Caco-2 (cell line): ENCODE measurements at regions not wholly inside any gene's neighbourhood (a gene's known extent, or its start where the extent isn't known, plus 50 kb on each side); places are given as distances from the start of the nearest gene placed in this dataset.

Experiments
- BruUV-seq: library from RNA; stranded (reverse); fragments of 400-500 nt; replicated peaks from 2 replicates; lab custom pipeline; 2021; lab: Mats Ljungman, UMichigan
- CTCF ChIA-PET: fragments of 300-600 bp; sonication (Branson Sonifier 250); formaldehyde crosslinking; loops from one replicate; lab custom pipeline; 2022; ENCODE audit warnings: antibody characterized with exemption; lab: Charles Lee
- POLR2A ChIA-PET: fragments of 300-600 bp; sonication (Branson Sonifier 250); formaldehyde crosslinking; loops from one replicate; lab custom pipeline; 2022; ENCODE audit warnings: antibody characterized with exemption; lab: Charles Lee
- DNase-seq, 2 experiments: peaks; one replicate each; pipeline versions ENCODE4 v3.0.0 to v3.0.0-alpha.2; 2020 to 2022
- H3K27me3 ChIP-seq: replicated peaks from 2 replicates; pipeline ENCODE4 v1.6.0; 2011; ENCODE audit warnings: low read length; ENCODE audit not compliant: control insufficient read depth, insufficient read depth
- H3K36me3 ChIP-seq: 2 replicates; pipeline ENCODE4 v1.5.1; 2011; ENCODE audit warnings: low read length; ENCODE audit not compliant: control insufficient read depth, insufficient read depth
- H3K4me1 ChIP-seq: fragments of 250-450 bp; sonication (Bioruptor Pico); 2 replicates; pipeline ENCODE4 v1.5.1; 2020; ENCODE audit warnings: mild to moderate bottlenecking
- H3K4me3 ChIP-seq: 2 replicates; pipeline ENCODE4 v1.5.1; 2011; ENCODE audit warnings: low read depth, mild to moderate bottlenecking, control low read depth, low read length
- H3K9me3 ChIP-seq: fragments of 250-450 bp; sonication (Bioruptor Pico); 2 replicates; pipeline ENCODE4 v1.5.1; 2020; ENCODE audit warnings: mild to moderate bottlenecking, moderate library complexity
- H3K27ac Mint-ChIP-seq: one replicate; pipeline ENCODE4 v1.8.0; 2022; ENCODE audit warnings: mixed read lengths; ENCODE audit not compliant: unreplicated experiment
- H3K27me3 Mint-ChIP-seq: one replicate; pipeline ENCODE4 v1.8.0; 2022; ENCODE audit warnings: mixed read lengths; ENCODE audit not compliant: insufficient read depth, unreplicated experiment
- H3K36me3 Mint-ChIP-seq: one replicate; pipeline ENCODE4 v1.8.0; 2022; ENCODE audit warnings: mild to moderate bottlenecking, mixed read lengths; ENCODE audit not compliant: insufficient read depth, unreplicated experiment
- H3K4me1 Mint-ChIP-seq: one replicate; pipeline ENCODE4 v1.8.0; 2022; ENCODE audit warnings: low read depth, mixed read lengths; ENCODE audit not compliant: unreplicated experiment
- H3K4me3 Mint-ChIP-seq: one replicate; pipeline ENCODE4 v1.8.0; 2022; ENCODE audit warnings: mild to moderate bottlenecking, moderate library complexity, mixed read lengths; ENCODE audit not compliant: unreplicated experiment
- H3K9me3 Mint-ChIP-seq: one replicate; pipeline ENCODE4 v1.8.0; 2022; ENCODE audit warnings: mixed read lengths; ENCODE audit not compliant: unreplicated experiment
- intact Hi-C: fragments of 100-400 bp; cut with micrococcal nuclease; formaldehyde crosslinking; loops from one replicate; pipeline ENCODE4 v1.10.0; 2022; ENCODE audit not compliant: unreplicated experiment
- TF ChIP-seq, protein P1 (sequence below), 2 experiments: fragments of 200-600 bp in 1 of 2; IDR thresholded peaks; 1 replicate in 1 of 2; 2 replicates in 1 of 2; pipeline versions ENCODE4 v1.5.1 to v1.8.0; 2011 to 2022; ENCODE audit warnings: antibody characterized with exemption in 1 of 2, control low read depth in 1 of 2, inconsistent platforms in 1 of 2, low read depth in 1 of 2, low read length in 1 of 2, mild to moderate bottlenecking in 1 of 2, moderate library complexity in 1 of 2; ENCODE audit not compliant: insufficient read depth in 1 of 2, severe bottlenecking in 1 of 2, unreplicated experiment in 1 of 2

- no peaks in the 10 kb centered on the region for H3K4me1 ChIP-seq
- Mint-ChIP-seq H3K27ac (no peak overlapping the region), H3K4me1 (no peaks in the 10 kb centered on the region), H3K27me3 (no peaks in the 10 kb centered on the region), H3K9me3 (no peaks in the 10 kb centered on the region), H3K36me3 (no peaks in the 10 kb centered on the region), H3K4me3 (no peak overlapping the region)
- H3K27me3 ChIP-seq: no peaks in the 10 kb centered on the region
- no TSS peak for BruUV-seq
- H3K9me3 ChIP-seq: no peaks in the 10 kb centered on the region
- ChIA-PET POLR2A (no interaction called here), CTCF (no interaction called here)
- DNase-seq: no peak
- H3K4me3 ChIP-seq: no peak overlapping the region
- no peaks in the 10 kb centered on the region for H3K36me3 ChIP-seq
- TF ChIP-seq, protein P1, sequence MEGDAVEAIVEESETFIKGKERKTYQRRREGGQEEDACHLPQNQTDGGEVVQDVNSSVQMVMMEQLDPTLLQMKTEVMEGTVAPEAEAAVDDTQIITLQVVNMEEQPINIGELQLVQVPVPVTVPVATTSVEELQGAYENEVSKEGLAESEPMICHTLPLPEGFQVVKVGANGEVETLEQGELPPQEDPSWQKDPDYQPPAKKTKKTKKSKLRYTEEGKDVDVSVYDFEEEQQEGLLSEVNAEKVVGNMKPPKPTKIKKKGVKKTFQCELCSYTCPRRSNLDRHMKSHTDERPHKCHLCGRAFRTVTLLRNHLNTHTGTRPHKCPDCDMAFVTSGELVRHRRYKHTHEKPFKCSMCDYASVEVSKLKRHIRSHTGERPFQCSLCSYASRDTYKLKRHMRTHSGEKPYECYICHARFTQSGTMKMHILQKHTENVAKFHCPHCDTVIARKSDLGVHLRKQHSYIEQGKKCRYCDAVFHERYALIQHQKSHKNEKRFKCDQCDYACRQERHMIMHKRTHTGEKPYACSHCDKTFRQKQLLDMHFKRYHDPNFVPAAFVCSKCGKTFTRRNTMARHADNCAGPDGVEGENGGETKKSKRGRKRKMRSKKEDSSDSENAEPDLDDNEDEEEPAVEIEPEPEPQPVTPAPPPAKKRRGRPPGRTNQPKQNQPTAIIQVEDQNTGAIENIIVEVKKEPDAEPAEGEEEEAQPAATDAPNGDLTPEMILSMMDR (IDR thresholded peaks at IDR 0.05; ENCODE audit: insufficient read depth in 1 of 2, low read depth in 1 of 2, low read length in 1 of 2, severe bottlenecking in 1 of 2, unreplicated experiment in 1 of 2): no peak
- intact Hi-C loops: no loop called here
Measured at GRCh38 chr22:49532869-49533802, 294.5 kb downstream of the BRD1 start.

DNA sequence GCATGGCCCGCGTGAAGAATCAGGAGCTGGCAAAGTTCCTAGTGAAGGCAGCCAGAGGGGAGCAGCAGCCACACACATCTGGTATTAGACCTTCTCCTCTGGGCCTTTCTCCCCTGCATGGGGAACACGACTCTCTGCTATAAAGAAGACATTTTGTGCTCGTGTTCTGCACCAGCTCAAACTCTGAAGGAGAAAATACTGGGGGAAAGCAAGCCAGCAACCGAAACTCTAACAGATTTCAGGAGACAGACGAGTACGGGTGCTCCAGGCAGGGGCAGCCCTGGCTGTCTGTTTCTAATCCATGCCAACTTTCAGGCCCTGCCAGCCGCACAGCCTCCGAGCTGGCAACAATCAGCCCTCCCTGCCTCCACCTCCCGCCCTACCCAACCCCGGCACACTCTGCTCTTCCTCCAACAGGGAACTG, 296.3 kb downstream of the BRD1 start:
- Mint-ChIP-seq H3K4me3 (no peak overlapping the region), H3K27ac (no peak overlapping the region), H3K4me1 (no peaks in the 10 kb centered on the region), H3K27me3 (no peaks in the 10 kb centered on the region), H3K9me3 (no peaks in the 10 kb centered on the region), H3K36me3 (no peaks in the 10 kb centered on the region)
- Histone ChIP-seq H3K4me3 (no peak overlapping the region), H3K9me3 (no peaks in the 10 kb centered on the region), H3K27me3 (no peaks in the 10 kb centered on the region), H3K36me3 (no peaks in the 10 kb centered on the region), H3K4me1 (no peaks in the 10 kb centered on the region)
- DNase-seq: no peak
- TF ChIP-seq, protein P1 (IDR thresholded peaks at IDR 0.05; ENCODE audit: insufficient read depth in 1 of 2, low read depth in 1 of 2, low read length in 1 of 2, severe bottlenecking in 1 of 2, unreplicated experiment in 1 of 2): no peak
- intact Hi-C loops: no loop called here
- BruUV-seq: no TSS peak
- ChIA-PET POLR2A (no interaction called here), CTCF (no interaction called here)

- H3K27me3 Mint-ChIP-seq: no peaks in the 10 kb centered on the region
- TF ChIP-seq, protein P1 (IDR thresholded peaks at IDR 0.05; ENCODE audit: insufficient read depth in 1 of 2, low read depth in 1 of 2, low read length in 1 of 2, severe bottlenecking in 1 of 2, unreplicated experiment in 1 of 2): no peak
- intact Hi-C loops: no loop called here
- no peaks in the 10 kb centered on the region for H3K4me1 Mint-ChIP-seq
- no peaks in the 10 kb centered on the region for H3K36me3 Mint-ChIP-seq
- H3K9me3 ChIP-seq: no peaks in the 10 kb centered on the region
- no peaks in the 10 kb centered on the region for H3K9me3 Mint-ChIP-seq
- ChIA-PET CTCF (no interaction called here), POLR2A (no interaction called here)
- no peaks in the 10 kb centered on the region for H3K36me3 ChIP-seq
- no peaks in the 10 kb centered on the region for H3K4me1 ChIP-seq
- no peak overlapping the region for H3K4me3 ChIP-seq
- no peak overlapping the region for H3K27ac Mint-ChIP-seq
- no peaks in the 10 kb centered on the region for H3K27me3 ChIP-seq
- no peak overlapping the region for H3K4me3 Mint-ChIP-seq
- no peak for DNase-seq
- BruUV-seq: no TSS peak
Measured at GRCh38 chr22:49530671-49531367, 296.9 kb downstream of the BRD1 start.
